ENCODE measurements at regions not wholly inside any gene's neighbourhood (a gene's known extent, or its start where the extent isn't known, plus 50 kb on each side); places are given as distances from the start of the nearest gene placed in this dataset.

GRCh38 chr2:207248702-207249377 is 83.1 kb upstream of the KLF7 start:
- TF ChIP-seq CTCF (IDR thresholded peaks at IDR 0.05) (no peak), EZH2 (IDR thresholded peaks at IDR 0.05; ENCODE audit: borderline replicate concordance, insufficient read depth, low read depth, low read length, poor library complexity, severe bottlenecking) (no peak)

Data from B cell (primary cell).